HCT116 (cell line): ENCODE measurements at regions not wholly inside any gene's neighbourhood (a gene's known extent, or its start where the extent isn't known, plus 50 kb on each side); places are given as distances from the start of the nearest gene placed in this dataset.

Experiments used
- ATAC-seq: fragments of 200-7000 bp; cut with Tn5 transposase; 2 replicates; pipeline ENCODE4 v1.9.1; 2020; ENCODE audit warnings: mild to moderate bottlenecking, moderate library complexity
- BruUV-seq: library from RNA; stranded (reverse); fragments of 400-500 nt; replicated peaks from 2 replicates; lab custom pipeline; 2021; lab: Mats Ljungman, UMichigan
- CTCF ChIA-PET: fragments of 300-600 bp; sonication (Branson Sonifier 250); formaldehyde crosslinking; loops from one replicate; lab custom pipeline; 2021; ENCODE audit warnings: antibody characterized with exemption; lab: Charles Lee
- POLR2A ChIA-PET: fragments of 300-600, 350-600 bp; sonication (Branson Sonifier 250); formaldehyde crosslinking; loops from one replicate; lab custom pipeline; 2021; ENCODE audit warnings: antibody characterized with exemption; lab: Charles Lee
- RAD21 ChIA-PET, 2 experiments: fragments of 300-600 bp; sonication (Branson Sonifier 250); formaldehyde crosslinking; loops; one replicate each; lab custom pipeline; 2023; ENCODE audit warnings: low total read pairs in 2 of 2; ENCODE audit not compliant: uncharacterized antibody in 2 of 2, unreplicated experiment in 2 of 2, low non-redundant PET in 1 of 2; lab: Charles Lee
- DNase-seq: peaks from one replicate; pipeline ENCODE4 v3.0.0-alpha.2; 2010; ENCODE audit warnings: low read depth, low spot score
- H2AFZ ChIP-seq: fragments of 200-600 bp; shearing (Covaris generic), sonication (generic); 2 replicates; pipeline ENCODE4 v1.6.1; 2017; ENCODE audit warnings: low read depth, mixed run types, mixed read lengths, antibody characterized with exemption, low read length; ENCODE audit not compliant: poor library complexity, severe bottlenecking
- H3K27ac ChIP-seq: 2 replicates; pipeline ENCODE4 v1.5.1; 2012; ENCODE audit warnings: low read depth, low read length
- H3K27me3 ChIP-seq: fragments of 200-600 bp; sonication (generic); 2 replicates; pipeline ENCODE4 v1.6.1; 2016; ENCODE audit warnings: mixed run types, low read length, mixed read lengths; ENCODE audit not compliant: insufficient read depth
- H3K36me3 ChIP-seq, 2 experiments: fragments of 200-500 bp in 1 of 2; fragments of 200-600 bp in 1 of 2; sonication (Bioruptor generic) in 1 of 2; sonication (generic) in 1 of 2; 2 replicates each; pipeline versions ENCODE4 v1.5.1 to v1.6.1; 2014 to 2016; ENCODE audit warnings: low read length in 2 of 2, inconsistent platforms in 1 of 2, mixed read lengths in 1 of 2, mixed run types in 1 of 2; ENCODE audit not compliant: insufficient read depth in 2 of 2, control insufficient read depth in 1 of 2
- H3K4me1 ChIP-seq, 2 experiments: fragments of 200-600 bp in 1 of 2; sonication (generic) in 1 of 2; 2 replicates each; pipeline versions ENCODE4 v1.5.1 to v1.6.1; 2012 to 2017; ENCODE audit warnings: low read length in 2 of 2, inconsistent platforms in 1 of 2, mild to moderate bottlenecking in 1 of 2, mixed read lengths in 1 of 2, mixed run types in 1 of 2, moderate library complexity in 1 of 2; ENCODE audit not compliant: insufficient read depth in 2 of 2, control insufficient read depth in 1 of 2
- H3K4me2 ChIP-seq: fragments of 200-600 bp; sonication (generic); 2 replicates; pipeline ENCODE4 v1.6.1; 2017; ENCODE audit warnings: mixed run types, low read length, mixed read lengths
- H3K4me3 ChIP-seq, 2 experiments: fragments of 200-600 bp in 1 of 2; sonication (generic) in 1 of 2; replicated peaks in 1 of 2; 2 replicates each; pipeline ENCODE4 v1.5.1; 2011 to 2016; ENCODE audit warnings: low read length in 2 of 2, control low read depth in 1 of 2, low read depth in 1 of 2, mild to moderate bottlenecking in 1 of 2, mixed read lengths in 1 of 2, mixed run types in 1 of 2
- H3K79me2 ChIP-seq: fragments of 200-600 bp; sonication (generic); 2 replicates; pipeline ENCODE4 v1.6.1; 2017; ENCODE audit warnings: mild to moderate bottlenecking, mixed run types, low read length, moderate library complexity, mixed read lengths; ENCODE audit not compliant: insufficient read depth
- H3K9ac ChIP-seq: fragments of 200-600 bp; sonication (generic); 2 replicates; pipeline ENCODE4 v1.6.1; 2016; ENCODE audit warnings: low read length, mixed read lengths
- H3K9me2 ChIP-seq: fragments of 200-600 bp; sonication (generic), shearing (Covaris generic); 2 replicates; pipeline ENCODE4 v1.6.1; 2017; ENCODE audit warnings: mixed run types, mild to moderate bottlenecking, moderate library complexity; ENCODE audit not compliant: insufficient read depth
- H3K9me3 ChIP-seq, 2 experiments: fragments of 200-500 bp in 1 of 2; fragments of 200-600 bp in 1 of 2; sonication (Bioruptor generic) in 1 of 2; sonication (generic) in 1 of 2; 2 replicates each; pipeline ENCODE4 v1.6.1; 2014 to 2017; ENCODE audit warnings: low read length in 2 of 2, mixed read lengths in 2 of 2, inconsistent platforms in 1 of 2, low read depth in 1 of 2, mild to moderate bottlenecking in 1 of 2, mixed run types in 1 of 2, moderate library complexity in 1 of 2; ENCODE audit not compliant: control insufficient read depth in 1 of 2, insufficient read depth in 1 of 2
- H4K20me1 ChIP-seq: fragments of 200-600 bp; sonication (generic), shearing (Covaris generic); 2 replicates; pipeline ENCODE4 v1.6.1; 2017; ENCODE audit warnings: mixed run types, mild to moderate bottlenecking, moderate library complexity; ENCODE audit not compliant: insufficient read depth
- CEBPB ChIP-seq: IDR thresholded peaks from 2 replicates; pipeline ENCODE4 v1.6.1; 2012; ENCODE audit warnings: low read depth
- ELF1 ChIP-seq: IDR thresholded peaks from 2 replicates; pipeline ENCODE4 v1.6.1; 2012; ENCODE audit warnings: low read depth, borderline replicate concordance
- EZH2 ChIP-seq: fragments of 200-600 bp; sonication (generic); IDR thresholded peaks from 2 replicates; pipeline ENCODE4 v1.6.1; 2017; ENCODE audit warnings: antibody characterized with exemption, mixed run types
- EZH2phosphoT487 ChIP-seq: fragments of 200-600 bp; IDR thresholded peaks from 2 replicates; pipeline ENCODE4 v1.6.1; 2018; ENCODE audit warnings: antibody characterized with exemption, borderline replicate concordance
- JUND ChIP-seq: IDR thresholded peaks from 2 replicates; pipeline ENCODE4 v1.6.1; 2012
- POLR2A ChIP-seq: IDR thresholded peaks from 2 replicates; pipeline ENCODE4 v1.7.0; 2011; ENCODE audit warnings: borderline replicate concordance; ENCODE audit not compliant: insufficient read depth, insufficient read length; ENCODE audit errors: extremely low read depth
- RAD21 ChIP-seq: IDR thresholded peaks from 2 replicates; pipeline ENCODE4 v1.6.1; 2012; ENCODE audit warnings: low read depth, mild to moderate bottlenecking
- SIN3A ChIP-seq: IDR thresholded peaks from 2 replicates; pipeline ENCODE4 v1.6.1; 2012; ENCODE audit warnings: low read depth
- YY1 ChIP-seq: IDR thresholded peaks from 2 replicates; pipeline ENCODE4 v1.6.1; 2011; ENCODE audit warnings: low read length, low read depth, moderate library complexity, mild to moderate bottlenecking; ENCODE audit not compliant: insufficient replicate concordance; ENCODE audit errors: extremely low read depth
- intact Hi-C: fragments of 100-400 bp; cut with micrococcal nuclease; formaldehyde crosslinking; loops from 2 replicates; pipeline ENCODE4 v1.10.0; 2022
- TF ChIP-seq, protein P1 (sequence below): IDR thresholded peaks from 2 replicates; pipeline ENCODE4 v1.6.1; 2012
- TF ChIP-seq, protein P2 (sequence below): IDR thresholded peaks from 2 replicates; pipeline ENCODE4 v1.6.1; 2012; ENCODE audit warnings: low read depth

DNA sequence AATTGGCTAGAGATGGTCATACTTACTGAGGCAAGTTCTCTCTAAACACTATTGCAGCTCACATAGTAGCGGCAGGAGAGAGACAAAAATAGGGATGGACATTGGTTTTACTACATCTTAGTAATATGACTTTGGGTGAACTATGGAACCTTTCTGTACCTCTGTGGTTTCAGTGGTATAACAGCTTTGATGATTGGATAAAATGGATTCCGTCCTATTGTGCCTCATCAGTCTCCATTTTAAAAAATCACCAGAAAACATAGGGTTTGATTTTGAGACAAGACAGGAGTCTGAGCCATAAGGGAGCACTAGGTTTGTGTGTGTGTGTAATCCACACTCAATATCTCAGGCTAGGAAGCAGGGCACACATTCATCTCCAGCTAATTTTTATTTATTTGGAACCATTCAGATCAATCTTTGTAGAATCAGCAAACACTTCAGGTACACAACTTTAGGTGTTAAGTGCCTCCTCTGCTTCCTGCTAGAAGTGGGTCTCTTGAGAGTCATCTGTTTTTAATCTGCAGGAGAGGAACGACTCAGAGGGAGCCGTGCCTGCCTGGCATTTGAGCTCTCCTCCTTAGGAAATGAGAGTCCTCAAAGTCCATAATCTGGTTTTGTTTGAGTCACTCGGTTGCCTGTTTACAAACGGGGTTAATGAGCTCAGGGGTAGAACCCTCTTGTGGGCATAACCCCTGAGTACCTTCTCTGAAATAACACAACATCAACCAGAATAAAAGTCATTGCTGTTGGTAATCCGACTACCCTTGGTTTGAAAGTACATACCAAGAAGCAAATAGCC, 238.5 kb upstream of the BOD1L1 start:
- Histone ChIP-seq H3K4me2 (no peak overlapping the region), H3K27me3 (no peaks in the 10 kb centered on the region), H3K9me2 (no peaks in the 10 kb centered on the region), H3K9me3 (peaks cover 0 to 3% of the 10 kb centered on the region in 2 experiments; a peak in 2 of 4 replicates), H3K36me3 (no peaks in the 10 kb centered on the region), H3K27ac (no peak overlapping the region), H3K4me1 (no peaks in the 10 kb centered on the region), H4K20me1 (no peaks in the 10 kb centered on the region), H3K9ac (no peak overlapping the region), H2AFZ (no peak overlapping the region), H3K79me2 (no peaks in the 10 kb centered on the region), H3K4me3 (no peak overlapping the region)
- ATAC-seq (no peak), DNase-seq (no peak)
- BruUV-seq: no TSS peak
- POLR2A ChIA-PET: no interaction called here
- CTCF ChIA-PET: no interaction called here
- no peak for TF ChIP-seq EZH2
- TF ChIP-seq, protein P1, sequence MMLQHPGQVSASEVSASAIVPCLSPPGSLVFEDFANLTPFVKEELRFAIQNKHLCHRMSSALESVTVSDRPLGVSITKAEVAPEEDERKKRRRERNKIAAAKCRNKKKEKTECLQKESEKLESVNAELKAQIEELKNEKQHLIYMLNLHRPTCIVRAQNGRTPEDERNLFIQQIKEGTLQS: no peak
- TF ChIP-seq YY1: no peak
- TF ChIP-seq EZH2phosphoT487: no peak
- no peak for TF ChIP-seq RAD21
- TF ChIP-seq JUND: no peak
- no peak for TF ChIP-seq SIN3A
- no peak for TF ChIP-seq ELF1
- no peak for TF ChIP-seq CEBPB
- no peak for TF ChIP-seq POLR2A
- TF ChIP-seq, protein P2, sequence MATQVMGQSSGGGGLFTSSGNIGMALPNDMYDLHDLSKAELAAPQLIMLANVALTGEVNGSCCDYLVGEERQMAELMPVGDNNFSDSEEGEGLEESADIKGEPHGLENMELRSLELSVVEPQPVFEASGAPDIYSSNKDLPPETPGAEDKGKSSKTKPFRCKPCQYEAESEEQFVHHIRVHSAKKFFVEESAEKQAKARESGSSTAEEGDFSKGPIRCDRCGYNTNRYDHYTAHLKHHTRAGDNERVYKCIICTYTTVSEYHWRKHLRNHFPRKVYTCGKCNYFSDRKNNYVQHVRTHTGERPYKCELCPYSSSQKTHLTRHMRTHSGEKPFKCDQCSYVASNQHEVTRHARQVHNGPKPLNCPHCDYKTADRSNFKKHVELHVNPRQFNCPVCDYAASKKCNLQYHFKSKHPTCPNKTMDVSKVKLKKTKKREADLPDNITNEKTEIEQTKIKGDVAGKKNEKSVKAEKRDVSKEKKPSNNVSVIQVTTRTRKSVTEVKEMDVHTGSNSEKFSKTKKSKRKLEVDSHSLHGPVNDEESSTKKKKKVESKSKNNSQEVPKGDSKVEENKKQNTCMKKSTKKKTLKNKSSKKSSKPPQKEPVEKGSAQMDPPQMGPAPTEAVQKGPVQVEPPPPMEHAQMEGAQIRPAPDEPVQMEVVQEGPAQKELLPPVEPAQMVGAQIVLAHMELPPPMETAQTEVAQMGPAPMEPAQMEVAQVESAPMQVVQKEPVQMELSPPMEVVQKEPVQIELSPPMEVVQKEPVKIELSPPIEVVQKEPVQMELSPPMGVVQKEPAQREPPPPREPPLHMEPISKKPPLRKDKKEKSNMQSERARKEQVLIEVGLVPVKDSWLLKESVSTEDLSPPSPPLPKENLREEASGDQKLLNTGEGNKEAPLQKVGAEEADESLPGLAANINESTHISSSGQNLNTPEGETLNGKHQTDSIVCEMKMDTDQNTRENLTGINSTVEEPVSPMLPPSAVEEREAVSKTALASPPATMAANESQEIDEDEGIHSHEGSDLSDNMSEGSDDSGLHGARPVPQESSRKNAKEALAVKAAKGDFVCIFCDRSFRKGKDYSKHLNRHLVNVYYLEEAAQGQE: no peak
- RAD21 ChIA-PET: no interaction called here
- intact Hi-C loops: no loop called here
